HepG2 (cell line): ENCODE measurements at regions not wholly inside any gene's neighbourhood (a gene's known extent, or its start where the extent isn't known, plus 50 kb on each side); places are given as distances from the start of the nearest gene placed in this dataset.

Experiments used
- ARID5B ChIP-seq: IDR thresholded peaks from 2 replicates; pipeline ENCODE4 v1.4.0; 2020; ENCODE audit warnings: mild to moderate bottlenecking, missing genetic modification reagents
- KDM2A ChIP-seq: sonication (generic); formaldehyde crosslinking; IDR thresholded peaks from 2 replicates; pipeline ENCODE4 v1.4.0; 2020; ENCODE audit warnings: low read depth, missing genetic modification reagents, borderline replicate concordance
- MAFG ChIP-seq: sonication (generic); formaldehyde crosslinking; IDR thresholded peaks from 2 replicates; pipeline ENCODE4 v1.5.1; 2020; ENCODE audit warnings: mild to moderate bottlenecking, missing genetic modification reagents
- MED8 ChIP-seq: sonication (generic); formaldehyde crosslinking; IDR thresholded peaks from 2 replicates; pipeline ENCODE4 v1.8.1; 2023; ENCODE audit warnings: mild to moderate bottlenecking, missing genetic modification reagents; ENCODE audit not compliant: insufficient replicate concordance
- MLX ChIP-seq: IDR thresholded peaks from 2 replicates; pipeline ENCODE4 v1.6.1; 2016
- NFATC3 ChIP-seq: sonication (generic); formaldehyde crosslinking; IDR thresholded peaks from 2 replicates; pipeline ENCODE4 v1.5.1; 2020; ENCODE audit warnings: mild to moderate bottlenecking, missing genetic modification reagents
- NR2F1 ChIP-seq, 2 experiments: fragments of 450-650 bp in 1 of 2; formaldehyde crosslinking in 1 of 2; IDR thresholded peaks; 2 replicates each; pipeline versions ENCODE4 v1.5.0 to v1.6.1; 2016 to 2020; ENCODE audit warnings: mild to moderate bottlenecking in 1 of 2, missing compliant biosample characterization in 1 of 2, missing genetic modification reagents in 1 of 2, moderate library complexity in 1 of 2
- PAXIP1 ChIP-seq: sonication (generic); formaldehyde crosslinking; conservative IDR thresholded peaks from 2 replicates; pipeline ENCODE4 v1.4.0; 2020; ENCODE audit warnings: mild to moderate bottlenecking, missing genetic modification reagents, moderate library complexity
- PRDM10 ChIP-seq: sonication (generic); formaldehyde crosslinking; IDR thresholded peaks from 2 replicates; pipeline ENCODE4 v1.4.0; 2020; ENCODE audit warnings: low read depth, missing genetic modification reagents
- SP5 ChIP-seq: IDR thresholded peaks from 2 replicates; pipeline ENCODE4 v1.6.1; 2016; ENCODE audit warnings: low read depth, borderline replicate concordance
- TFDP2 ChIP-seq: sonication (generic); formaldehyde crosslinking; IDR thresholded peaks from 2 replicates; pipeline ENCODE4 v1.4.0; 2020; ENCODE audit warnings: missing genetic modification reagents
- THAP11 ChIP-seq: IDR thresholded peaks from 2 replicates; pipeline ENCODE4 v1.6.1; 2016; ENCODE audit warnings: missing biosample characterization, missing genetic modification reagents
- TP53 ChIP-seq: sonication (generic); formaldehyde crosslinking; conservative IDR thresholded peaks from 2 replicates; pipeline ENCODE4 v1.4.0; 2020; ENCODE audit warnings: missing genetic modification reagents
- ZMYM3 ChIP-seq: sonication (generic); formaldehyde crosslinking; IDR thresholded peaks from 2 replicates; pipeline ENCODE4 v1.5.1; 2020; ENCODE audit warnings: mild to moderate bottlenecking, missing genetic modification reagents
- ZNF644 ChIP-seq: IDR thresholded peaks from 2 replicates; pipeline ENCODE4 v1.6.1; 2016; ENCODE audit warnings: low read depth

- TF ChIP-seq PRDM10 (CRISPR knock-in tag), result no peak
- TF ChIP-seq THAP11, result peak; percentile 52; the same call in 1 of the 2 replicates
- 0 out of 2 replicates have a peak, but pooled peaks have one; percentile 52 for TF ChIP-seq KDM2A (CRISPR knock-in tag)
- TF ChIP-seq TFDP2 (CRISPR knock-in tag), result peak; percentile 55; the same call in 1 of the 2 replicates
- TF ChIP-seq MLX (CRISPR knock-in tag), result 0 out of 2 replicates have a peak, but pooled peaks have one; percentile 57
- TF ChIP-seq MAFG, result no peak
- TF ChIP-seq NFATC3 (CRISPR knock-in tag), result no peak
- peak; percentile 81 for TF ChIP-seq ZNF644
- peak; percentile 32; the same call in 1 of the 2 replicates for TF ChIP-seq SP5 (CRISPR knock-in tag)
- TF ChIP-seq ZMYM3 (CRISPR knock-in tag), result no peak
- peak in 1 of 2 experiments; percentile 31; a peak in 1 of 4 replicates for TF ChIP-seq NR2F1 (CRISPR knock-in tag; IDR thresholded peaks at IDR 0.05)
- peak; percentile 68 for TF ChIP-seq PAXIP1 (CRISPR knock-in tag)
- no peak for TF ChIP-seq TP53 (CRISPR knock-in tag)
- TF ChIP-seq ARID5B (CRISPR knock-in tag), result peak; percentile 86
- TF ChIP-seq MED8, result no peak
These were observed 179.8 kb upstream of the HAAO start (continued) for GRCh38 chr2:42971947-42972736.
